ENCODE measurements at regions not wholly inside any gene's neighbourhood (a gene's known extent, or its start where the extent isn't known, plus 50 kb on each side); places are given as distances from the start of the nearest gene placed in this dataset.

DNA sequence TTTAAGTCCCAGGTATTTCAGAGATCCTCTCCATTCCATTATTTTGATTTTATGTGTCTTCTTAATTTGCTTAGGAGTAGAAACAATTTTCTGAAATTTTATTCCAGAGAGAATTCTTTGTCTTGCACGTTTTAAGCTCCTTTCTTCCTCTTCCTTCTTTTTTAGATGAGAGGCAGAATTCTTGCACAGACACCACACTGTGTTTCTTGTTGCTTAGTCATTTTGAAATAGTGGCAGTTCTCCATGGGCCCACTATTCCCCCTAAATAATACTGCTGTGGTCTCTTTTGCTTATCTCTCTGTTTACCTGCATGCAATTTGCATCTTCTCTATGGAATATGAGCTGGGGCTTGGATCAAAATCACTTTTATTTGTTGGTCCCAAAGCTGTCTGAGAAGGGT is 54.3 kb upstream of the WAC start:
- TF ChIP-seq, protein P1, sequence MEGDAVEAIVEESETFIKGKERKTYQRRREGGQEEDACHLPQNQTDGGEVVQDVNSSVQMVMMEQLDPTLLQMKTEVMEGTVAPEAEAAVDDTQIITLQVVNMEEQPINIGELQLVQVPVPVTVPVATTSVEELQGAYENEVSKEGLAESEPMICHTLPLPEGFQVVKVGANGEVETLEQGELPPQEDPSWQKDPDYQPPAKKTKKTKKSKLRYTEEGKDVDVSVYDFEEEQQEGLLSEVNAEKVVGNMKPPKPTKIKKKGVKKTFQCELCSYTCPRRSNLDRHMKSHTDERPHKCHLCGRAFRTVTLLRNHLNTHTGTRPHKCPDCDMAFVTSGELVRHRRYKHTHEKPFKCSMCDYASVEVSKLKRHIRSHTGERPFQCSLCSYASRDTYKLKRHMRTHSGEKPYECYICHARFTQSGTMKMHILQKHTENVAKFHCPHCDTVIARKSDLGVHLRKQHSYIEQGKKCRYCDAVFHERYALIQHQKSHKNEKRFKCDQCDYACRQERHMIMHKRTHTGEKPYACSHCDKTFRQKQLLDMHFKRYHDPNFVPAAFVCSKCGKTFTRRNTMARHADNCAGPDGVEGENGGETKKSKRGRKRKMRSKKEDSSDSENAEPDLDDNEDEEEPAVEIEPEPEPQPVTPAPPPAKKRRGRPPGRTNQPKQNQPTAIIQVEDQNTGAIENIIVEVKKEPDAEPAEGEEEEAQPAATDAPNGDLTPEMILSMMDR (IDR thresholded peaks at IDR 0.05; ENCODE audit: extremely low read depth in 1 of 2, insufficient read depth in 1 of 2, low read depth in 1 of 2, low read length in 2 of 2): no peak
- no peak for TF ChIP-seq POLR2AphosphoS5 (IDR thresholded peaks at IDR 0.05; ENCODE audit: insufficient read depth, low read depth, low read length)
